ENCODE measurements at regions not wholly inside any gene's neighbourhood (a gene's known extent, or its start where the extent isn't known, plus 50 kb on each side); places are given as distances from the start of the nearest gene placed in this dataset.

DNA sequence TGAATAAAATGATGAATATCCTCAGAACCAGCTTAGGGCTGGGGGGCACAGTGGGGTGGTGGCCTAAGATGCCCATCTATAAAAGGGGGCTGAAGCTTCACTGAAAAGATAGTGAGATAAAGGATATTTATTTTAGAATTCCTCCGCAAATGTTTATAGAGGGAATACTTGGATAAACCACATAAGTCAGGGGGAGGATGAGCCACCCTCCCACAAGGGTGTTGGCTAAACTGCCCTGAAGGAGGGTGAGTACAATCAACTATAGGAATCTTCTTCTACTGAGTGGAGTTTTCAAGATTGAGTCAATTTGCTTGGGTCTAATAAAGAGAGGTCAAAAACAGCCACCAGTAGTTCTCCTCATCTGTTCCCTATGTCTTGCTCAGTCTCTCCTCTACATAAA is 114.5 kb upstream of the TANK start:
- Histone ChIP-seq H3K4me1 (ENCODE audit: insufficient read depth, low read length, poor library complexity, severe bottlenecking) (no peaks in the 10 kb centered on the region), H3K36me3 (ENCODE audit: insufficient read depth, low read length, poor library complexity, severe bottlenecking) (no peaks in the 10 kb centered on the region), H3K4me3 (ENCODE audit: low read depth, low read length, poor library complexity, severe bottlenecking) (no peak overlapping the region), H3K9me3 (ENCODE audit: low read depth, low read length, poor library complexity, severe bottlenecking) (no peaks in the 10 kb centered on the region), H3K27me3 (replicated peaks; ENCODE audit: insufficient read depth, low read depth, low read length, poor library complexity) (no peaks in the 10 kb centered on the region), H3K27ac (ENCODE audit: low read depth, low read length, poor library complexity, severe bottlenecking) (no peak overlapping the region)
- intact Hi-C loops (cut with micrococcal nuclease; ENCODE audit: unreplicated experiment): no loop called here
- no peak for TF ChIP-seq EZH2 (IDR thresholded peaks at IDR 0.05; ENCODE audit: borderline replicate concordance, low read depth, low read length, poor library complexity, severe bottlenecking)
- TF ChIP-seq, protein P1, sequence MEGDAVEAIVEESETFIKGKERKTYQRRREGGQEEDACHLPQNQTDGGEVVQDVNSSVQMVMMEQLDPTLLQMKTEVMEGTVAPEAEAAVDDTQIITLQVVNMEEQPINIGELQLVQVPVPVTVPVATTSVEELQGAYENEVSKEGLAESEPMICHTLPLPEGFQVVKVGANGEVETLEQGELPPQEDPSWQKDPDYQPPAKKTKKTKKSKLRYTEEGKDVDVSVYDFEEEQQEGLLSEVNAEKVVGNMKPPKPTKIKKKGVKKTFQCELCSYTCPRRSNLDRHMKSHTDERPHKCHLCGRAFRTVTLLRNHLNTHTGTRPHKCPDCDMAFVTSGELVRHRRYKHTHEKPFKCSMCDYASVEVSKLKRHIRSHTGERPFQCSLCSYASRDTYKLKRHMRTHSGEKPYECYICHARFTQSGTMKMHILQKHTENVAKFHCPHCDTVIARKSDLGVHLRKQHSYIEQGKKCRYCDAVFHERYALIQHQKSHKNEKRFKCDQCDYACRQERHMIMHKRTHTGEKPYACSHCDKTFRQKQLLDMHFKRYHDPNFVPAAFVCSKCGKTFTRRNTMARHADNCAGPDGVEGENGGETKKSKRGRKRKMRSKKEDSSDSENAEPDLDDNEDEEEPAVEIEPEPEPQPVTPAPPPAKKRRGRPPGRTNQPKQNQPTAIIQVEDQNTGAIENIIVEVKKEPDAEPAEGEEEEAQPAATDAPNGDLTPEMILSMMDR (conservative IDR thresholded peaks at IDR 0.05; ENCODE audit: low read depth, low read length): no peak
- BruUV-seq (replicated peaks): no TSS peak
- no peak for DNase-seq (ENCODE audit: low spot score)
- ChIA-PET POLR2A (ENCODE audit: low non-redundant PET) (no interaction called here), CTCF (no interaction called here)

DNA sequence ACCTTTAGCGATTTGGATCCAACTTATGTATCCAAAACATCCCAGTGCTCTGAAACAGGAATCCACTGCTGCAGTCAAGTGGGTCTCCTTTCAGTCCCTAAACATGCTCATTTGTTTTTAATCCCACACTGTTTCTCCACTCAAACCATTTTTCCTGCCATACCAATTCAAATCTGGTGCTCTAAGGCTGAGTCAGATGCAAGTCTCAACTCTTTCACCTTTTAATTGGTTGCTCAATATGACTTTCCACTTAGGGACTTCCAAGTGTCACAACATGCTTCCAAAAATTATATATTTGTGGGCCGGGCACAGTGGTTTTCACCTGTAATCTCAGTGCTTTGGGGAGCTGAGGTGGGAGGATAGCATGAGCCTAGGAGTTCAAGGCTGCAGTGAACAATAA is 113.4 kb upstream of the TANK start:
- TF ChIP-seq EZH2 (IDR thresholded peaks at IDR 0.05; ENCODE audit: borderline replicate concordance, low read depth, low read length, poor library complexity, severe bottlenecking): no peak
- TF ChIP-seq, protein P1 (conservative IDR thresholded peaks at IDR 0.05; ENCODE audit: low read depth, low read length): no peak
- ChIA-PET POLR2A (ENCODE audit: low non-redundant PET) (no interaction called here), CTCF (no interaction called here)
- intact Hi-C loops (cut with micrococcal nuclease; ENCODE audit: unreplicated experiment): no loop called here
- no peaks in the 10 kb centered on the region for H3K36me3 ChIP-seq (ENCODE audit: insufficient read depth, low read length, poor library complexity, severe bottlenecking)
- H3K4me1 ChIP-seq (ENCODE audit: insufficient read depth, low read length, poor library complexity, severe bottlenecking): no peaks in the 10 kb centered on the region
- H3K9me3 ChIP-seq (ENCODE audit: low read depth, low read length, poor library complexity, severe bottlenecking): no peaks in the 10 kb centered on the region
- DNase-seq (ENCODE audit: low spot score): no peak
- no TSS peak for BruUV-seq (replicated peaks)
- H3K27ac ChIP-seq (ENCODE audit: low read depth, low read length, poor library complexity, severe bottlenecking): no peak overlapping the region
- H3K27me3 ChIP-seq (replicated peaks; ENCODE audit: insufficient read depth, low read depth, low read length, poor library complexity): no peaks in the 10 kb centered on the region
- H3K4me3 ChIP-seq (ENCODE audit: low read depth, low read length, poor library complexity, severe bottlenecking): no peak overlapping the region

DNA sequence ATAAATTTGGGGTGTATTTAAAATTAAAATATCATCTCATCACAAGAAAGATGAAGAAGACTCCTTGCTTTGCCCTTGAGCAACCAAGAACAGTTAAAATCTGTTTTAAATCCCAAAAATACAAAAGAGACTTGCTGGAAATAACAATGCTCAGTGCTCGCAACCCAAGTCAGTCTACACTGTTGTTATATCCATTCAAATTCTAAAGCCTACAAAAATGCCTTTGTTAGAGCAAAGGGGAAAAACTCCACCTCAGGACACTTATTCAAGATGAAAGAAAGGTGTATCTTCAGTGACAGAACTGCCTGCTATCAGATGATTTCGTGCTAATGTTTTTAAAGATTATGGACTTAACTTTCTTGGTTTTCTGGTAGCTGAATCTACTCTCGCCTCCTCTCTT is 111.9 kb upstream of the TANK start:
- no peaks in the 10 kb centered on the region for H3K4me1 ChIP-seq (ENCODE audit: insufficient read depth, low read length, poor library complexity, severe bottlenecking)
- no peaks in the 10 kb centered on the region for H3K27me3 ChIP-seq (replicated peaks; ENCODE audit: insufficient read depth, low read depth, low read length, poor library complexity)
- intact Hi-C loops (cut with micrococcal nuclease; ENCODE audit: unreplicated experiment): no loop called here
- CTCF ChIA-PET: no interaction called here
- no TSS peak for BruUV-seq (replicated peaks)
- H3K4me3 ChIP-seq (ENCODE audit: low read depth, low read length, poor library complexity, severe bottlenecking): no peak overlapping the region
- TF ChIP-seq EZH2 (IDR thresholded peaks at IDR 0.05; ENCODE audit: borderline replicate concordance, low read depth, low read length, poor library complexity, severe bottlenecking): no peak
- TF ChIP-seq, protein P1 (conservative IDR thresholded peaks at IDR 0.05; ENCODE audit: low read depth, low read length): no peak
- POLR2A ChIA-PET (ENCODE audit: low non-redundant PET): no interaction called here
- no peak for DNase-seq (ENCODE audit: low spot score)
- no peaks in the 10 kb centered on the region for H3K9me3 ChIP-seq (ENCODE audit: low read depth, low read length, poor library complexity, severe bottlenecking)
- no peak overlapping the region for H3K27ac ChIP-seq (ENCODE audit: low read depth, low read length, poor library complexity, severe bottlenecking)
- no peaks in the 10 kb centered on the region for H3K36me3 ChIP-seq (ENCODE audit: insufficient read depth, low read length, poor library complexity, severe bottlenecking)
